ENCODE measurements at regions not wholly inside any gene's neighbourhood (a gene's known extent, or its start where the extent isn't known, plus 50 kb on each side); places are given as distances from the start of the nearest gene placed in this dataset.

DNA sequence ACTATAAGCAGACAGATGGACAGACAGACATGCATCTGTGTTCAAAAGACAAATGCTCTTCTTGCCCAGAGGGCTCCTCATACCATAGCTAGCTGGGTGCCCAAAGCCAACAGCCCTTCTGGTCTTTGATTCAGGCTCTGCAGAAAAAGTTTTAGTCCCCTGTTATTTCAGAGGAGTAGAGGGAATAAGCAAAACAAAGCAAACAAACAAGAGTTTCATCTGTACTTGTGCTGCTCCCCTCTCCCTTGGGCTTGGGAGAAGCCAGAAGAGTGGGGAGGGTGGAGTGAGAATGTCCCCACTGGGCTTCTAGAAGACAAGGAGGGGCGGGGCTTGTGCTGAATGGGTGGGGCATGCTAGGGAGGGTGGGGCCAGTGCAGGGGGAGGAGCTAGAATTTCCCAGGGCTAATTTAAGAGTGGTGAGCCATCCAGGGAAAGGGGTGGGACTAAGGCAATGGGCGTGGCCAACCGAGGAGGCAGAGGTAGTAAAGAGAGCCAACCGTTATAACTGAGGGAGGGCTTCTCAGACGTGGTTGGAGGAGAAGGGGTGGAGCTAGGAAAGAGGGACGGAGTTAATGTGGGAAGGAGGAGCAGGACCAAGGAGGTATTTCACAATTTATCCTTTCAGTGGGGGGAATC is 101.2 kb upstream of the MGMT start:
- DNase-seq = no peak

DNA sequence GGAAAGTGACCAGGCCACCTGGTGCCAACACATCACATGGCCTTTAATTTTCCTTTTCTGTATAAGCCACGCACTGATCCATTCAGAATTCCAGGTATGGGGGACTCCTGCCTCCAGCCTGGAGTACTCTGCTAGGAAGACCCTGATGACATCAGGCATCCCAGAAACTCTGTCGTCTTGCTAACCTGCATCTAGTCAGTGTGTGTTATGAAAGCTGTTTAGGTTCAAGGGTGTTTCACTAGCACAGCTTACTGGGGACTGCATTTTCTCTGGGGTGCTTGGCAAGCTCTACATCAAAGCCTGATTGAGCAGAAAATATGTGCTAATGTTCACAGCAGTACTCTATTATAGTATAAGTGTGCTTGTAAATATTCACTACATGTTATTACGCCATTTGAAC is 100.6 kb upstream of the MGMT start:
- DNase-seq = no peak

- no peak for DNase-seq
These were observed 97.5 kb upstream of the MGMT start for GRCh38 chr10:129369566-129369965.

DNA sequence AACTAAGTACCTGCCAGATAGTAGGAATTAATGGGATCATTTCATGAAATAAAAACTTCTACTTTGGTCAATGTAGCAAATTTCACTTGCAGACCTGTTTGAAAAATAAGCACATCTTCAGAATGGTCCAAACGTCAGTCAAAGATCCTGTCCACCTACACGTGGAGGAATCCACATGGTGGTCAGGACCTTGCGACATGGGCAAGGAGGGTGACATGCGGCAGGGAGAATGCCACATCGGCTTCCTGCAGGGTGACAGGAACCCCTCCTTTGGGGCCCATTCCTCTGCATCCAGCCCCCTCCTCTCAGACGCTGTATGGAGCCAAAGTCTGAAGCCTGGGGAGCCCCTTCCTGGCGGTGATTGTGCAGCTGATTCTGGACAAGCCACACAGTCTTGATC is 95.5 kb upstream of the MGMT start:
- DNase-seq = no peak

DNA sequence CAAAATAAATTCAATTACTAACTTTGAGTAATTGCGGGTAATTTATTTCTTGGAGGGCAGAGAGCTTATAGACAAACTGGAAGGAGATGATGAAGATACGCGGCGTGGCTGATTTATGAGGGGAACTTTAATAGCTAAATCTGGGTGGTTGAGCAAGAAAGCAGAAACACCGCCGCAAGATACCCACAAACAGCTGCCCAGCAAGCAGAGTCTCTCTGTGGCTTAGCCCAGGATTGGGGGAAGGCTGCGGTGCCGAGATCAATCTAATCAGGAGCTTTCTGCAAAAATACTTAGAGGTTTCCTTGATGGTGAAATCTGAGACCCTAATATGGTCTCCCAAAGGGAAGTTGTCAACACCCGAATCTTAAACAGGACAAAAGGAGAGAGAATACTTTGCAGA is 94.9 kb upstream of the MGMT start:
- no peak for DNase-seq

DNA sequence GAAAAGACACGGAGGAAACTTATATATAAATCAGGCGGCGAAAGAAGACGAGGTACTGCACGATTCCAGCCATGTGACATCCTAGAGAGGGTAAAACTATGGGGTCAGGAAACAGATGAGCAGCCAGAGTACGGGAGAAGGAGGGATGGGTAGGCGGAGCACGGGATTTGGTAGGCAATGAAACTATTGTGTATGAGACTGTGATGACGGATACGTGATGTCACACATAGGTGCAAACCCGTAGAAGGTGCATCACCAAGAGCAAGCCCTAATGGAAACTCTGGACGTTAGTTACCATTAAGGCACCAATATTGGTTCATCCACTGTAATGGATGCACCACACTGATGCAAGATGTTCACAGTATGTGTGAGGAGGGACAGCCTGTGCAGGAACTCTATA is 93.8 kb upstream of the MGMT start:
- DNase-seq = no peak

- DNase-seq = no peak
These were observed 93.3 kb upstream of the MGMT start for GRCh38 chr10:129373718-129374117.

- DNase-seq = no peak
These were observed 91.9 kb upstream of the MGMT start for GRCh38 chr10:129375171-129375570.

- no peak for DNase-seq
These were observed 91.1 kb upstream of the MGMT start for GRCh38 chr10:129375912-129376311.

DNA sequence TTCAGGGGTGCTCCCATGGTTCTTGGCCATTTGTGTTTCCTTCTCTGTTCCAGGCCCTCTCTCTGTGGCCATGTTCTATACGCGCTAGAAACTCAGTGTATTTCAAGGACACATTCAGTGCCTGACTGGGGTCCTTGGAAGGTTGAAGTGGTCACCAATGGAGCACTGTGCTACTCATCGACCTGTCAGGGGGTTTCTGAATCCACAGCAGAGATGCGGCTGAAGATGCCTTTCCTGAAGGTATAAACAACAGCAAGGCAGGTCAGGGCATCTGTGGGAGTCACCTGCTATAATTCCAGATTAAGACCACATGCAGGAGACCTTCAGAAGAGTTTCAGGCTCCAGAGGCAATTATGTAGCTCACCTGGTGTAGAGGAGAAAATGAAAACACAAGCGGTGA is 86.8 kb upstream of the MGMT start:
- DNase-seq = no peak

DNA sequence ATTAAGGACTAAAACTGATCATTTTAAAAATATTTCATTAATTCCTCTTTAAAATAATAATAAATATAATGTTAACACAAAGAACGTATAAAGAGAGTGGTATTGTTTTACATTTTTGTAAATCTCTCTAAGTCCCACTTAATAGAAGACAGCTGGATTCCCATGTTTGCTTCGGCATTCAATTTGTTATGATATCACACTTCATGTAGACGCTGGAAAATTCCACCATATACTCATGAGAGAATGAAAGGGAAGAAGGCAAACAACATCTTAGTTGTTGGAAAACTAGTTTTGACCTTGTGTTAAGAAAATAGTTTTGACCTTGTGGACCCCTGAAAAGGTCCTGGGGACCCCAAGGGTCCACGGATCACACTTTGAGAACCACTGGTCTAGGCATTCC is 85.3 kb upstream of the MGMT start:
- no peak for DNase-seq

GRCh38 chr10:129382401-129382800 is 84.6 kb upstream of the MGMT start:
- DNase-seq = no peak

DNA sequence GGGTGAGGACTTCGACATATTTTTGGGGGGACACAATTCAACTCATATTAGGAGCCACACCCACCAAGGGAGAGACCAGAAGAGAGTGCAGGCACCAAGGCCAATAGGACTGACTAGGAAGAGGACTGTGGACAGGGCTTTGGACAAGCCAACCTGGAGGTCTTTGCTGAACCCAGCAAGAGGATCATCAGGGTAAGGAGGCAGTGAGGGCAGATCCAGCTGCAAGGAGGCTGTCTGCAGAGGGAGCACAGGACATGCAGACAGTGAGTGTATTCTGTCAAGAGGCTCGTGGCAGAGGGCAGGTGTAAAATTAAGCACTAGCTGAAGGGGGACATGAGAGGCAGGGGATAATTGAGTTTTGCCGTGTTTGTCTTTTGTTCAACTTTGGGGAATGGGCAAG is 83.4 kb upstream of the MGMT start:
- no peak for DNase-seq

DNA sequence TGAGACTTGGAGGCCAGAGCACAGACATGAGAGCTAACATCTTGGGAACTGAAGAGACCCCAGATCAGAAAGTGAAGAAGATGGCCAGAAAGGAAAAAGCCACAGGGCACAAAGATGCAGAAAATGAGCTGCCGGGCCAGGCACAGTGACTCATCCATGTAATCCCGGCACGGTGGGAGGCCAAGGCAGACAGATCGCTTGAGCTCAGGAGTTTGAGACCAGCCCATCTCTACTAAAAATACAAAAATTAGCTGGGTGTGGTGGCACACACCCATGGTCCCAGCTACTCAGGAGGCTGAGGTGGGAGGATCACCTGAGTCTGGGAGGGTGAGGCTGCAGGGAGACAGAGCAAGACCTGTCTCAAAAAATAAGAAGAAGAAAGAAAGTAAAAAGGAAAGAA is 81.4 kb upstream of the MGMT start:
- no peak for DNase-seq

DNA sequence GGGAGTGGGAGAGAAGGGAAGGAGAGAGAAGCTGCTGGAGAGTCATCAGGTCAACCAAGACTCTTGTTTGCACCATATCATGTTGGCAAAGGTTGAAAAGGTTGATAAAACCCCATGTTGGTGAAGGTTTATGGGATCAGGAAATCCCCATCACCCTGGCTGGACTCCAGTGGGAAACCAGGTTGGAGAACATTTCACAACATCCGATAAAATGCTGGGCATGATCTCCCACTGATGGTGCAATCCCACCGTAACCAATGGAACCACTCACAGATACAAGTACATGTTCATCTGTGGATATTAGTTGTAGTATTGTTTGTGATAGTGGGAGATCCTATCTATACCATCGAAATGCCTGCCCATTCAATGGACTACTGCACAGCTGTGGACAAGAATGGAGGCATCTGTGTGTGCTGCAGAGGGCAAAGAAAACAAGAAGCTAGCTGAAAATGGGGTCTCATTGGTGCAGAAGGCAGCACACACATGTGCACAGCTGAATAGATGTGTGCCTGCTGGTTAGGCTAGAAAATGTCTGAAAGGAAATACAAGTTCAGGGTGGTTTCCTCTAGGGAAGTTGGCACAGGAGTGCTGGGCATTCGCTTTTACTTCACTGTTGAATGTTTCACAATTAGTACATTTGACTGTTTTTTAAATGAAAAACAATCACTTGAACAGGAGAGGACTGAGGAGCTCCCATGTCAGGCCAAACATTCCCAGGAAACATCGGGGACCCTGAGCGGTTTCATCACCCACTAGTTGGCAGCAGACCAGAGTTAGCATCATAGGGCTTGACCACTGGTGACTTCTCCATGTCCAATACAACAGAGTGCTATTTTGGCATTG is 80.4 kb upstream of the MGMT start:
- DNase-seq = no peak

DNA sequence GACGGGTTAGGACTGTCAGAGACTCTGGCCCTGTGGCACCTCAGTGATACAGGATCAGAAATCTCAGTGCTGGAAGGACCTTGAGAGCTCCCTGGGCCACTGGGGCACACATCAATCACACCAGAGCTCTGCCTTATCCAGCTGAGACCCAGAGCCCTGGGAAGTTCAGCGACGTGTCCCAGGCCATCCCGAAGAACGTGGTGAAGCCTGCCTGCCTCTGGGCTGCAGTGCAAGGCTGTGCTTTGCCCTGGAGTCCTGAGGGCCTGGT is 79.8 kb upstream of the MGMT start:
- no peak for DNase-seq

GRCh38 chr10:129388435-129388834 is 78.6 kb upstream of the MGMT start:
- no peak for DNase-seq

DNA sequence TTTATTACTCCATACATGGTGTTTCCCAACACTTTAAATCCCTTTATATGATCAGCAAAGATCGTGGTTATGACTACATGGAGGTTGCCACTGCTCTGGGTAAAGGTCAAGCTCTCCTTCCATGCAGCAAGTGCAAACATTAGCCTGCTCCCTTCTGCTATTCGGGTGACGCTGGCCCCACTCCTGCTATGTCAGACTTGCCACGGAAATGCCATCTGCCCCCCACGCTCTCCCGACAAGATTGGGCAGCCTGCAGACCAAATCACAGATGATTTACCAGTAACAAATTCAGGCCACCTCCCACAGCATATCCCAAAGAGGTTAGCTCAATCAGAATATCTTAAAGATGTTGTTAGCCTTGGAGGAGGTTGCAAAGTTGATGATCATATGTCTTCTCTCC is 77.8 kb upstream of the MGMT start:
- DNase-seq = no peak

DNA sequence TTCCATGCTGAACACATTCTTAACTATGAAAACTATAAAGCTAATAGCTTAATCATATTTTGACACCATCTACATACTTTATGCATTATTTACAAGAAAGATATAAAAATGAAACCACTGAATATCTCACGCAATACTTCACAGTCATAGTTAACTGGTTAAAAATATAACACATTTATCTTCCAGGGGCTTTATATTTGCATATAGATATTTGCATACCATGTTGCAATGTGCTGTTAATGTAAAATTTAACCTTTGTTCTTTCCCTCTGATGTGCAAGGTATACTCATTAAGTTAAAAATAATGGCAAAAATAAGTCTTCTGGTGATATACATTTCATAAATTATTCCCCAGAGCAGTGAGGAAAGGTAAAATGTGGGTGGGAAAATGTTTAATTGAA is 76.9 kb upstream of the MGMT start:
- DNase-seq = no peak

- DNase-seq = no peak
These were observed 76.3 kb upstream of the MGMT start for GRCh38 chr10:129390726-129391125.

- no peak for DNase-seq
These were observed 75.6 kb upstream of the MGMT start for GRCh38 chr10:129391464-129391863.

DNA sequence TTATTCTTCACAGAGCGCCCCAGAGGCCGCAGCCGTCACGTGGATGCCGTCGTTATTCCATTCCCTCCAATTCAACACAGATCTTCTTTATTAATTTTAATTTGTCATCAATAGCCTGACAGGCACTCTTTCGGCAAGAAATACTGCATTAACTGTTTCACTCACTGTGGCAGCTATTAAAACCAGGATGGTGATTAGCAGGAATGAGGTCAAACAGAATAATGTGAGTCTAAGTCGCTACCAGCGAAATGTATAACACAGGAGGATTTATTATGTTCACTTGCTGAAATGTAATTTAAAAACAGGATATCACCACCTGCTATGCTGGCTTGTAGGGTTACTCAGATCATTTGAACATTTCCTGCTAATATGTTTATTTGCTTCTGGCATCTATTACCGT is 74.2 kb upstream of the MGMT start:
- no peak for DNase-seq

DNA sequence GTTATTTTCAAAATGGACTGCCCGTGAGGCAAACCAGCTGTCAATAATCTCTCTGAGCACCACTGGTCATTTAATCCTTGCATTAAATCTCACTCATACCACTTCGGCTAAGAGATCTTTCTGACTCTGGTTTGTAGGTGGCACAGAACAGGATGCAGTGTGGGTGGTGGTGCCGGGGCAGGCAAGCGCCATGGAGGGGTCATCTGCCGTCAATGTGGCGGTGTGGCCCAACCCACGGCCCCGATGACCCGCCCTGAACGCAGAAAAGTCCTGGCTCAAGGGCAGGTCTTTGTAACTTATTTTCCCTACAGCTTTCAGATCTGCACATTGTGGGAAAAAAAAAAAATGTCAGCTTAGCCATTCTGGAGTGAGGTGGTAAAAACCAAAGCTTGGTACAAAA is 73.2 kb upstream of the MGMT start:
- no peak for DNase-seq

DNA sequence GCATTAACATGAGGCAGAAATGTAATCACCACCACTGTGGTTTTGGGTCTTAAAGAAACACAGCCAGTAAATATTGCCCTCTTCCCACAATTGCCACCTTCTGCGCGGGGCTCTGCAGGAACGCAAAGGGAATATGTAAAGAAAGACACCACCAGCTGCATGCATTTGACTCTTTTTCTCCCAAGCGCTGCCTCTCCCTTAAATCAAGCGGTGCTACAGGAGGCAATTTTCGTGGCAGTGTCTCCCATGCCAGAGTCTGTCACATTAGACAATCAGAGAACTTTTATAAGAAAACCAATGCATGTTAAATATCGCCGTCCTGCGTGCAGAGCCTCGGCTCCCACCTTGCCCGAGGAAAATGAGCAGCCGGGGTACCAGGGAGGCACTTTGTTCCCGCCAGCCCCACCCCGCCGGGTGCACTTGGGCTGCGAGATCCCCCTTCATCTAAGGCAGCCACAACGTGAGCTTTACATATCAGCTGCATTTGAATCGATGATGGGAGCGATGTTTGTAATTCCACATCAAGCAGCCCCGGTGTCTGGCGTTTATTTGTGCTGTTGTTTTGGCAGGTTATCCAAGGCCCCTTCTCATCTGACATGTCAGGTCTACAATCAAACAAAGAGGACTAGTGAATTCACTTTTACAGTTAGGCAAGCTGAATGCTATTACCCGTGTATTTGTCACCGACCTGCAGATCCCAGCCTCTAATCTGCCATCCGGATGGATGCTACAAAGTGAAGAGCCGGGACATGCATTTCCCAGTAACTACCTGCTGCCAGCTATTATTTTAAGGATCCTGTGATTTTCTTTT is 72.3 kb upstream of the MGMT start:
- no peak for DNase-seq
